Parathyroid adenoma (tissue), 2 donors: ENCODE measurements at regions not wholly inside any gene's neighbourhood (a gene's known extent, or its start where the extent isn't known, plus 50 kb on each side); places are given as distances from the start of the nearest gene placed in this dataset.

Experiments
- H2AFZ ChIP-seq: fragments of 300-600 bp; sonication (generic); one replicate; pipeline ENCODE4 v1.7.0; 2017; ENCODE audit warnings: antibody characterized with exemption, mild to moderate bottlenecking
- H3K27ac ChIP-seq: fragments of 300-600 bp; sonication (generic); one replicate; pipeline ENCODE4 v1.7.0; 2017
- H3K27me3 ChIP-seq: fragments of 300-600 bp; sonication (generic); one replicate; pipeline ENCODE4 v1.7.0; 2017; ENCODE audit warnings: low read length; ENCODE audit not compliant: control insufficient read depth, insufficient read depth
- H3K36me3 ChIP-seq: fragments of 300-600 bp; sonication (generic); one replicate; pipeline ENCODE4 v1.7.0; 2017; ENCODE audit warnings: low read length; ENCODE audit not compliant: control insufficient read depth, insufficient read depth
- H3K4me1 ChIP-seq: fragments of 300-600 bp; sonication (generic); one replicate; pipeline ENCODE4 v1.7.0; 2017; ENCODE audit warnings: control low read depth
- H3K4me2 ChIP-seq: fragments of 300-600 bp; sonication (generic); one replicate; pipeline ENCODE4 v1.7.0; 2017; ENCODE audit warnings: low read length
- H3K4me3 ChIP-seq: fragments of 300-600 bp; sonication (generic); one replicate; pipeline ENCODE4 v1.7.0; 2017; ENCODE audit warnings: low read depth, low read length
- H3K79me2 ChIP-seq: fragments of 300-600 bp; sonication (generic); one replicate; pipeline ENCODE4 v1.7.0; 2017; ENCODE audit warnings: control low read depth
- H3K9ac ChIP-seq: fragments of 300-600 bp; sonication (generic); one replicate; pipeline ENCODE4 v1.7.0; 2017; ENCODE audit warnings: mild to moderate bottlenecking
- H3K9me3 ChIP-seq: fragments of 300-600 bp; sonication (generic); one replicate; pipeline ENCODE4 v1.7.0; 2017; ENCODE audit warnings: low read length; ENCODE audit not compliant: control insufficient read depth
- CTCF ChIP-seq: fragments of 300-600 bp; sonication (generic); IDR thresholded peaks from one replicate; pipeline ENCODE4 v1.7.0; 2017; ENCODE audit warnings: antibody characterized with exemption, mild to moderate bottlenecking
- donor health status: primary hyperparathyroidism.

DNA sequence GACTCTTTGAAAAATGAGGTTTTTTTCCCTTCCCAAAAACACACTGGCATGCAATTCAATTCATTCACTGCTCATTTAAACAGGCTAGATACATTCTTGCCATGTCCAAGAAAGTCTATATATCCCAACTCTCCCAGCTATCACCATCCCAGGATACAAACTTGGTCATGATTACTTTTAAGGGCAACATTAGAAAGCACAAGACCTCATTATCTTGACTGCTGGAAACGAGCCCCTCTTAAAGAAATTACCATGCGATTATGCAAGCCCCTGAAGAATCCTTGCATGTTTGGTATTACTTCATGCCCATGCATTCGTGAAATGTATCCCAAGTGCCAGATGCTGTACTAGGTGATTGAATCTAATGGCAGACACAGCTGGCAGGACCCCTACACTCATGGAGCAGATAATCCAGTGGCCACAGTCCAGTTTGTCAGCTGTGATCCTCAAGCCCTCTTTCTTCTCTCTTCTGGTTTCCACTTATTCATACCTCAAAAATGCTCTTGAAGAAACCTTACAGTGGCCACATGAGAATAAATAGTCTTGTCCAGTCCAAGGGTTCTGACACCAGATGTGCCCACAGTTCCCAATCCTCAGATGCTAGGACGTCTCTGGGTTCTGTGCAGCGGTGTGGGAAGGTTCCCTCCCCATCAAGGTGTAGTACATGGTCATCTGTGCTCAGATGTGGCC lies 103.7 kb upstream of the HABP2 start:
- H3K4me1 ChIP-seq: no peaks in the 10 kb centered on the region
- no peak overlapping the region for H3K9ac ChIP-seq
- TF ChIP-seq CTCF: no peak
- no peaks in the 10 kb centered on the region for H3K36me3 ChIP-seq
- H2AFZ ChIP-seq: no peak overlapping the region
- no peaks in the 10 kb centered on the region for H3K9me3 ChIP-seq
- H3K4me2 ChIP-seq: no peak overlapping the region
- H3K27me3 ChIP-seq: no peaks in the 10 kb centered on the region
- no peak overlapping the region for H3K27ac ChIP-seq
- H3K4me3 ChIP-seq: no peak overlapping the region
- H3K79me2 ChIP-seq: no peaks in the 10 kb centered on the region

DNA sequence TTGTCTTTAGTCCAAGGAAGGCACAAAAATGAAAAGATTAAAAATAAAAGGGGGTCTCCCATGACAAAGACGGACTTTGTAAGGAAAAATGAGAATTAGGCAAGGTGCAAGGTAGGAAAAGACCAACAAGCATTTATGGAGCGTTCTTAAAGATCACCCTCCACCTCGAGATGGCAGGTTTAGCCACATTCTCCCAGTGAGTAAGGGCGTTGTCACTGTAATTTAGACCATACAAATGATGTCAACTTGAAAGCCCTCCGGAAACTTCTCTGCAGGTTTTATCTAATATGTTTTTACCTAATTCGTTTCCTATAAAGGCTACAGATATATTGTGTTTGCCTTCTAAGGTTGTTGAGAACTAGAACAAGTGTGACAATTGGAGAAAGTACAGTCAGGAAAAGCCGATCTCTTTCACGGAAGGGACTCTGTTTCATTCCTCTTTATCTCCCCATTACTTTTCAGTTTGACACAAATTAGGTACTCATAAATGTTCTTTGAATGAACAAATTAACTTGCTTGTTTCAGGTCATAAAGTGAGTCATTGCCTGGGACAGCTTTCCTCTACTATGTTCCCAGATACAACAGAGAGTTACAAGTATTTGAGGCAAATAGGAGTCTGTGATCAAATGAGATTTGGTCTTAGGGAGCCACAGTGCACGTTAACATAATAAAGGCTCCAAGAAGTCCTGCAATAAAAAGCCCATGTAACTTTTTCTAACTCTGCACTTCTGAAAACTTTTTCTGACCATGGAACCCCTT lies 102.6 kb upstream of the HABP2 start:
- Histone ChIP-seq H3K9me3 (no peaks in the 10 kb centered on the region), H3K27ac (no peak overlapping the region), H3K36me3 (no peaks in the 10 kb centered on the region), H3K4me2 (no peak overlapping the region), H3K27me3 (no peaks in the 10 kb centered on the region), H3K4me1 (no peaks in the 10 kb centered on the region), H2AFZ (no peak overlapping the region), H3K4me3 (no peak overlapping the region), H3K9ac (no peak overlapping the region), H3K79me2 (no peaks in the 10 kb centered on the region)
- TF ChIP-seq CTCF: no peak

- Histone ChIP-seq H3K36me3 (no peaks in the 10 kb centered on the region), H3K27me3 (no peaks in the 10 kb centered on the region), H2AFZ (no peak overlapping the region), H3K9ac (no peak overlapping the region), H3K4me1 (no peaks in the 10 kb centered on the region), H3K4me3 (no peak overlapping the region), H3K79me2 (no peaks in the 10 kb centered on the region), H3K27ac (no peak overlapping the region), H3K4me2 (no peak overlapping the region), H3K9me3 (no peaks in the 10 kb centered on the region)
- no peak for TF ChIP-seq CTCF
Measured at GRCh38 chr10:113450906-113451305, 101.9 kb upstream of the HABP2 start.

DNA sequence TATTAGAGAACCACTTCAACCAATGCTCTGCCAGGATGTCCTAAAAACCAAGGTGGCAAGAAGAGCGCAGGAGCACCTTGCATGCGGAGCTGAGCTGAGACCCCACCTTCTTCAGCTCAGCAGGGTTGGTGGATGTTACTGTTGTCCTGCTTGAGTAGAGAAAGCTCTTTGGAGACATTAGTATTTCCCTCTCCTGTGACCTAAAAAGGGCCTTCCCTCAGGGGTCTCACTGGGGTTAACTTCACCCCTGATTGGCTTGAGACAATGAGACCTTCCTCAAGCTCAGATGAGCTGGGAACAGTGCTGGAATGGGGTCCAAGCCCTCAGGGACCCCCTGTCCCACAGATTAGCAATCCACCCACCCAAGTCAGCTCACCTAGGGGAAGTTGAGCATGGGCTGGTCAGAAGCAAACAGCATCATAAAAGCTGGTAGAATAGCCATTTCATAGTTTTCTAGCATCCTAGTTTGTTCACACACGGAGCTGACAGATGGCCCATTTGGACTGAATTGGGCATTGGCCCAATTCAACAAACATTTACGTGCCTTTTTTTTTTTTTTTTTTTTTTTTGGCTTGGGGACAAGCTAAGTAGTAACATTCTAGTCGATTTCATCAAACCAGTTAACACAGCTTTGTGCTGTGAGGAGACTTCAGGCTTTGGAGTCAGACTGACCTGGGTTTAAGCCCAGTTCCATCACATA lies 100.6 kb upstream of the HABP2 start:
- Histone ChIP-seq H3K4me2 (no peak overlapping the region), H3K9me3 (no peaks in the 10 kb centered on the region), H3K4me3 (no peak overlapping the region), H2AFZ (no peak overlapping the region), H3K4me1 (no peaks in the 10 kb centered on the region), H3K36me3 (no peaks in the 10 kb centered on the region), H3K27ac (no peak overlapping the region), H3K27me3 (no peaks in the 10 kb centered on the region), H3K79me2 (no peaks in the 10 kb centered on the region), H3K9ac (no peak overlapping the region)
- TF ChIP-seq CTCF: no peak
